ENCODE measurements at regions not wholly inside any gene's neighbourhood (a gene's known extent, or its start where the extent isn't known, plus 50 kb on each side); places are given as distances from the start of the nearest gene placed in this dataset.

DNA sequence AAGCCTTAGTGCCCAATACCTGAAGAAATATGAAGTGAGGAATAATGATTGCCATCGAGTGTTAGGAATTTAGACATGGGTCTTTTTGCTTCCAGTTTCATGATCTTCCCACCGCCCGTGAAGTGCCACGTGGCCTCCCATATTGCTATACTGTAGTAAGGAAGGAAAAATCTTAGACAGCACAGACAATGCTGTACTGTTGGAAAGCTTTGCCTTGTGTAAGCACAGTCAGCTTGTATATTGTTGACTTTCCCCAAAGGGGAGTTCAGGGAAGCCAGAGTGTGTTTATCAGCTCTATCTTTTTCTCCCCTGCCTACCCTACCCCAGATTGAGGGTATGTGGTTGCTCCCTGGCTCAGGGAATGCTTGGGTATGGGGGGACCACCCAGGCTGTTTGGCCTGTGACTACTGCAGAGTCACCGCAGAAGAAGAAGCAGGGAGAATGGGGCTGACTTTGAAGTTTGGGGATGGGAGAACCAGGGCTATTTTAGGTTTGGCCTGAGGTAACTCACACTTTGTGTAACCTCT lies 161.8 kb upstream of the MEF2C start:
- TF ChIP-seq, protein P1, sequence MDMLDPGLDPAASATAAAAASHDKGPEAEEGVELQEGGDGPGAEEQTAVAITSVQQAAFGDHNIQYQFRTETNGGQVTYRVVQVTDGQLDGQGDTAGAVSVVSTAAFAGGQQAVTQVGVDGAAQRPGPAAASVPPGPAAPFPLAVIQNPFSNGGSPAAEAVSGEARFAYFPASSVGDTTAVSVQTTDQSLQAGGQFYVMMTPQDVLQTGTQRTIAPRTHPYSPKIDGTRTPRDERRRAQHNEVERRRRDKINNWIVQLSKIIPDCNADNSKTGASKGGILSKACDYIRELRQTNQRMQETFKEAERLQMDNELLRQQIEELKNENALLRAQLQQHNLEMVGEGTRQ (IDR thresholded peaks at IDR 0.05; ENCODE audit: low read depth, low read length) = no peak
- TF ChIP-seq POLR2A (IDR thresholded peaks at IDR 0.05; ENCODE audit: low read depth, low read length) (no peak), MAZ (IDR thresholded peaks at IDR 0.05; ENCODE audit: borderline replicate concordance, low read depth, low read length) (no peak)
- TF ChIP-seq, protein P2, sequence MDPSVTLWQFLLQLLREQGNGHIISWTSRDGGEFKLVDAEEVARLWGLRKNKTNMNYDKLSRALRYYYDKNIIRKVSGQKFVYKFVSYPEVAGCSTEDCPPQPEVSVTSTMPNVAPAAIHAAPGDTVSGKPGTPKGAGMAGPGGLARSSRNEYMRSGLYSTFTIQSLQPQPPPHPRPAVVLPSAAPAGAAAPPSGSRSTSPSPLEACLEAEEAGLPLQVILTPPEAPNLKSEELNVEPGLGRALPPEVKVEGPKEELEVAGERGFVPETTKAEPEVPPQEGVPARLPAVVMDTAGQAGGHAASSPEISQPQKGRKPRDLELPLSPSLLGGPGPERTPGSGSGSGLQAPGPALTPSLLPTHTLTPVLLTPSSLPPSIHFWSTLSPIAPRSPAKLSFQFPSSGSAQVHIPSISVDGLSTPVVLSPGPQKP (IDR thresholded peaks at IDR 0.05; ENCODE audit: borderline replicate concordance, low read depth, low read length) = no peak
- TF ChIP-seq, protein P3, sequence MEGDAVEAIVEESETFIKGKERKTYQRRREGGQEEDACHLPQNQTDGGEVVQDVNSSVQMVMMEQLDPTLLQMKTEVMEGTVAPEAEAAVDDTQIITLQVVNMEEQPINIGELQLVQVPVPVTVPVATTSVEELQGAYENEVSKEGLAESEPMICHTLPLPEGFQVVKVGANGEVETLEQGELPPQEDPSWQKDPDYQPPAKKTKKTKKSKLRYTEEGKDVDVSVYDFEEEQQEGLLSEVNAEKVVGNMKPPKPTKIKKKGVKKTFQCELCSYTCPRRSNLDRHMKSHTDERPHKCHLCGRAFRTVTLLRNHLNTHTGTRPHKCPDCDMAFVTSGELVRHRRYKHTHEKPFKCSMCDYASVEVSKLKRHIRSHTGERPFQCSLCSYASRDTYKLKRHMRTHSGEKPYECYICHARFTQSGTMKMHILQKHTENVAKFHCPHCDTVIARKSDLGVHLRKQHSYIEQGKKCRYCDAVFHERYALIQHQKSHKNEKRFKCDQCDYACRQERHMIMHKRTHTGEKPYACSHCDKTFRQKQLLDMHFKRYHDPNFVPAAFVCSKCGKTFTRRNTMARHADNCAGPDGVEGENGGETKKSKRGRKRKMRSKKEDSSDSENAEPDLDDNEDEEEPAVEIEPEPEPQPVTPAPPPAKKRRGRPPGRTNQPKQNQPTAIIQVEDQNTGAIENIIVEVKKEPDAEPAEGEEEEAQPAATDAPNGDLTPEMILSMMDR (conservative IDR thresholded peaks at IDR 0.05; ENCODE audit: low read depth, low read length) = no peak
